ENCODE measurements at regions not wholly inside any gene's neighbourhood (a gene's known extent, or its start where the extent isn't known, plus 50 kb on each side); places are given as distances from the start of the nearest gene placed in this dataset.

DNA sequence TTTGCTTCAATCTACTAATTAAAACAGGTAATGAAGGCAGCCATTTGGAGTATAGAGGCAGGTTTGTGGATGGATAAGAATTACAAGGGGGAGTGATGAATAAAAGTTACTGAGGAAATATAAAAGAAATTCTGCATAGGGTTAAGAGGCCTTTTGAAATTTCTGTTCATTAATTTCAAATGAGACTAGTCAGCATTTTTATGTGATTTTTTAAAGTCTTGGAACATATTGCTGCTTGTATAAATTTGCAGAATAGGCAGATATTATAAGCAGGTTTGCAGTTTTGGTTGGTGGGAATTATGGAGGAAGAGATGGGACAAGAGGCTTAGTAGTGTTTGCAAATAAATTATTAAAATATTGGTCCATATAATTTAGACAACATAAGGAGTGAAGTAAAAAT is 750.4 kb upstream of the AGA start:
- no peaks in the 10 kb centered on the region for H3K36me3 Mint-ChIP-seq (ENCODE audit: low read depth)

GRCh38 chr4:178196751-178197374 is 754.6 kb upstream of the AGA start:
- Mint-ChIP-seq H3K27ac (no peak overlapping the region), H3K27me3 (ENCODE audit: low read depth) (no peaks in the 10 kb centered on the region), H3K4me3 (no peak overlapping the region), H3K4me1 (no peaks in the 10 kb centered on the region), H3K9me3 (no peaks in the 10 kb centered on the region), H3K36me3 (ENCODE audit: low read depth) (no peaks in the 10 kb centered on the region)
- no peak for TF ChIP-seq CTCF (IDR thresholded peaks at IDR 0.05; ENCODE audit: unreplicated experiment in 3 of 3)

More for the DNA sequence above, 750.4 kb upstream of the AGA start:
- TF ChIP-seq CTCF (IDR thresholded peaks at IDR 0.05; ENCODE audit: unreplicated experiment in 3 of 3): no peak
- no peaks in the 10 kb centered on the region for H3K27me3 Mint-ChIP-seq (ENCODE audit: low read depth)
- no peak overlapping the region for H3K4me3 Mint-ChIP-seq
- H3K9me3 Mint-ChIP-seq: no peaks in the 10 kb centered on the region
- H3K27ac Mint-ChIP-seq: no peak overlapping the region
- H3K4me1 Mint-ChIP-seq: no peaks in the 10 kb centered on the region

- Mint-ChIP-seq H3K27ac (no peak overlapping the region), H3K36me3 (ENCODE audit: low read depth) (no peaks in the 10 kb centered on the region)
- no peak for TF ChIP-seq CTCF (IDR thresholded peaks at IDR 0.05; ENCODE audit: unreplicated experiment in 3 of 3)
Measured at GRCh38 chr4:178198691-178199090, 756.5 kb upstream of the AGA start.

GRCh38 chr4:178202422-178202821 is 760.2 kb upstream of the AGA start:
- peaks cover 9% of the 10 kb centered on the region for H3K9me3 Mint-ChIP-seq

More at GRCh38 chr4:178198691-178199090, 756.5 kb upstream of the AGA start:
- no peaks in the 10 kb centered on the region for H3K4me1 Mint-ChIP-seq
- H3K27me3 Mint-ChIP-seq (ENCODE audit: low read depth): no peaks in the 10 kb centered on the region
- no peaks in the 10 kb centered on the region for H3K9me3 Mint-ChIP-seq
- no peak overlapping the region for H3K4me3 Mint-ChIP-seq

DNA sequence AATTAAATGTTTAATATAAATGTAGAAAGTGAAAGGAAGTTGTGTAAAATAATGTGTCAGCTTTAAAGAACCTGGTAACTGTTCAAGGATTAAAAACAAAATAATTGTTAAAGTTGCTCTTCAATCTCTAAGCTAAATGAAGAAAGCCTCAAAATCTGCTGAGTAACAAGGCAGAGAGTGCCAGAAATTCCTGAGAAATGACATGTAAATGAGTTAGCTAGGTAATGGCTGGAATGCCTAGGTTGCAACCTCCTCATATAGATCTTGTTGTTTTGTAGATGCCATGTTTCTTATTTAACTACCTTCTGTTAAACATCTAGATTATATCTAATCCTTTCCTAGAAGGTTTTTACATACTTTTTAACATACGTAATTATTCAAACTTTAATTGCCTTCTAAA is 763.6 kb upstream of the AGA start:
- Mint-ChIP-seq H3K4me1 (no peaks in the 10 kb centered on the region), H3K27ac (no peak overlapping the region), H3K9me3 (peaks cover 17% of the 10 kb centered on the region), H3K4me3 (no peak overlapping the region), H3K27me3 (ENCODE audit: low read depth) (no peaks in the 10 kb centered on the region), H3K36me3 (ENCODE audit: low read depth) (no peaks in the 10 kb centered on the region)
- TF ChIP-seq CTCF (IDR thresholded peaks at IDR 0.05; ENCODE audit: unreplicated experiment in 3 of 3): no peak

More at GRCh38 chr4:178202422-178202821, 760.2 kb upstream of the AGA start:
- Mint-ChIP-seq H3K27me3 (ENCODE audit: low read depth) (no peaks in the 10 kb centered on the region), H3K36me3 (ENCODE audit: low read depth) (no peaks in the 10 kb centered on the region), H3K4me3 (no peak overlapping the region), H3K4me1 (no peaks in the 10 kb centered on the region), H3K27ac (no peak overlapping the region)
- no peak for TF ChIP-seq CTCF (IDR thresholded peaks at IDR 0.05; ENCODE audit: unreplicated experiment in 3 of 3)

DNA sequence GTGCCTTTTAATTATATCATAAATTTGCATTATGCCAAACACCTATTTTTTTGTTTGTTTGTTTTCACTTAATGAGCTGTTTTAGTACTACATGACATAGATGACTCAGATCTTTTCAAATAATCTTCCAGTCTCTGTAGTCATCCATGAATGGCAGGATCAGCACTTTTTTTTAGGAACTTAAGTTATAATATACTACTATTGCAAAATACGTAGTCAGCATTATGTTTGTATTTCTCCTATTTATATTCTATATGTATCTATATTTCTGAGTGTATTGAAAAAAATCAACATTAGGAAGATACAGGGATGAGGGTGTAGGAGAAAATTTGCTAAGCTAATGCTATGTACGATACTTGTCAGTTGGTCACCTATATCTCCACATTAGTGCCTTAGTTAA is 773.1 kb upstream of the AGA start:
- TF ChIP-seq CTCF (IDR thresholded peaks at IDR 0.05; ENCODE audit: unreplicated experiment in 3 of 3): no peak
- Mint-ChIP-seq H3K27me3 (ENCODE audit: low read depth) (no peaks in the 10 kb centered on the region), H3K4me3 (no peak overlapping the region), H3K4me1 (no peaks in the 10 kb centered on the region), H3K36me3 (ENCODE audit: low read depth) (no peaks in the 10 kb centered on the region), H3K27ac (no peak overlapping the region), H3K9me3 (no peaks in the 10 kb centered on the region)
